Panc1 (cell line): ENCODE measurements at regions not wholly inside any gene's neighbourhood (a gene's known extent, or its start where the extent isn't known, plus 50 kb on each side); places are given as distances from the start of the nearest gene placed in this dataset.

ENCODE experiments used
- ATAC-seq: fragments of 200-7000 bp; cut with Tn5 transposase; 2 replicates; pipeline ENCODE4 v1.9.1; 2020; ENCODE audit warnings: mild to moderate bottlenecking, moderate library complexity
- BruUV-seq: library from RNA; stranded (reverse); fragments of 400-500 nt; replicated peaks from 2 replicates; lab custom pipeline; 2021; lab: Mats Ljungman, UMichigan
- CTCF ChIA-PET: fragments of 300-600 bp; sonication (Branson Sonifier 250); formaldehyde crosslinking; loops from one replicate; lab custom pipeline; 2022; ENCODE audit warnings: antibody characterized with exemption; lab: Charles Lee
- POLR2A ChIA-PET: fragments of 300-600 bp; sonication (Branson Sonifier 250); formaldehyde crosslinking; loops from one replicate; lab custom pipeline; 2022; ENCODE audit warnings: antibody characterized with exemption; lab: Charles Lee
- DNase-seq: peaks from one replicate; pipeline ENCODE4 v3.0.0-alpha.2; 2010; ENCODE audit warnings: low read depth, low spot score
- H3K27ac ChIP-seq: 2 replicates; pipeline ENCODE4 v1.5.1; 2011; ENCODE audit warnings: mild to moderate bottlenecking, low read length, inconsistent platforms
- H3K27me3 ChIP-seq: fragments of 200-500 bp; sonication (Bioruptor generic); 2 replicates; pipeline ENCODE4 v1.6.0; 2014; ENCODE audit warnings: low read length, inconsistent platforms; ENCODE audit not compliant: control insufficient read depth, insufficient read depth
- H3K36me3 ChIP-seq: fragments of 200-500 bp; sonication (Bioruptor generic); 2 replicates; pipeline ENCODE4 v1.5.1; 2014; ENCODE audit warnings: inconsistent platforms, mild to moderate bottlenecking, low read length, moderate library complexity; ENCODE audit not compliant: control insufficient read depth, insufficient read depth
- H3K4me1 ChIP-seq: 2 replicates; pipeline ENCODE4 v1.5.1; 2011; ENCODE audit warnings: inconsistent platforms, mild to moderate bottlenecking, low read length, moderate library complexity; ENCODE audit not compliant: control insufficient read depth, insufficient read depth
- H3K4me3 ChIP-seq, 2 experiments: 2 replicates each; pipeline ENCODE4 v1.5.1; 2011 to 2012; ENCODE audit warnings: low read depth in 2 of 2, low read length in 2 of 2, mild to moderate bottlenecking in 2 of 2, inconsistent platforms in 1 of 2, moderate library complexity in 1 of 2
- H3K9me3 ChIP-seq: fragments of 200-500 bp; sonication (Bioruptor generic); 2 replicates; pipeline ENCODE4 v1.5.1; 2014; ENCODE audit warnings: low read depth, mild to moderate bottlenecking, inconsistent platforms, low read length, moderate library complexity; ENCODE audit not compliant: control insufficient read depth, insufficient read depth
- POLR2AphosphoS5 ChIP-seq: IDR thresholded peaks from 2 replicates; pipeline ENCODE4 v1.6.1; 2012; ENCODE audit warnings: mild to moderate bottlenecking, low read depth, low read length, moderate library complexity
- SIN3A ChIP-seq: IDR thresholded peaks from 2 replicates; pipeline ENCODE4 v1.6.1; 2012; ENCODE audit warnings: low read depth, mild to moderate bottlenecking, low read length, moderate library complexity, borderline replicate concordance; ENCODE audit not compliant: insufficient read depth
- TCF7L2 ChIP-seq: IDR thresholded peaks from 2 replicates; pipeline ENCODE4 v1.6.1; 2011; ENCODE audit warnings: mild to moderate bottlenecking, low read depth, low read length, inconsistent platforms
- in situ Hi-C: cut with HindIII; loops from 2 replicates; pipeline ENCODE4 v1.10.0; 2016; ENCODE audit warnings: low sequenced_read_pairs, low pct_unique_long_range_greater_than_20kb
- intact Hi-C: fragments of 100-400 bp; cut with micrococcal nuclease; formaldehyde crosslinking; loops from one replicate; pipeline ENCODE4 v1.10.0; 2022; ENCODE audit not compliant: unreplicated experiment
- TF ChIP-seq, protein P1 (sequence below): fragments of 450-650 bp; IDR thresholded peaks from 2 replicates; pipeline ENCODE4 v1.5.1; 2017; ENCODE audit warnings: mild to moderate bottlenecking
- TF ChIP-seq, protein P2 (sequence below), 2 experiments: IDR thresholded peaks; 2 replicates each; pipeline ENCODE4 v1.6.1; 2011 to 2012; ENCODE audit warnings: low read depth in 2 of 2, control low read depth in 1 of 2, low read length in 1 of 2, mild to moderate bottlenecking in 1 of 2, moderate library complexity in 1 of 2; ENCODE audit not compliant: insufficient read depth in 1 of 2

DNA sequence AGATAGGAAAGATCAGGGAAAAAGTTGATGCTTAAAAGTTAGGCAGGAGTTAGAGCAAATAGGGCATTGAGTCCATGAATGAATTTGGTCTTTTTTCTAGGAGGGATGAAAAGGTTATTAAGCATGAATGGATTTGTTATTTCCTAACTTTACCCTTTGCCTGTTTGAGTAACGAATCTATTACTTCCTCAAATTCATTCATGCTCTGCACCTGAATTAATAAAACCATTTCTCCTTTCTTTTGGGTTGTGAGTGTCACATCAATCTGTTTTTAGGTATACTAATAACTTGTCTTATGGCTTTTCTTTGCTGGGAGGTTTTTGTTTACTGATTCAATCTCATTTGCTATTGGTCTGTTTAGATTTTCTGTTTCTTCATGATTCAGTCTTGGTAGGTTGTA, 1217.7 kb upstream of the CELF2 start:
- no TSS peak for BruUV-seq
- no peak overlapping the region for H3K27ac ChIP-seq

DNA sequence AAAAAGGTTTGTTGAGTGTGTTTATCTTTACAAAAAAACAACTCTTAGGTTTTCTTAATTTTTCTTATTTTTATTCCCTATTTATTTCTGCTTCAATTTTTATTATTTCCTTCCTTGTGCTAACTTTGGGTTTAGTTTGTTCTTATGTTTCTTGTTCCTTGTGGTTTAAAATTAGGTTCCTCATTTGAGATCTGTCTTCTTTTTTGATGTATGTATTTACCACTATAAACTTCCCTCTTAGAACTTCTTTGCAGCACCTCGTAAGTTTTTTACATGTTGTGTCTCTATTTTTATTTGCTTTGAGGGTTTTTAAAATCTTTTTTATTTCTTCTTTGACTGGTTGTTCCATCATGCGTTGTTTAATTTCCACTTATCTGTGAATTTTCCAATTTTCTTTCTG, 1217.1 kb upstream of the CELF2 start:
- ChIA-PET POLR2A (no interaction called here), CTCF (no interaction called here)
- no TSS peak for BruUV-seq
- H3K9me3 ChIP-seq: no peaks in the 10 kb centered on the region
- H3K27ac ChIP-seq: no peak overlapping the region
- H3K36me3 ChIP-seq: no peaks in the 10 kb centered on the region
- intact Hi-C loops: no loop called here
- no peaks in the 10 kb centered on the region for H3K4me1 ChIP-seq
- TF ChIP-seq POLR2AphosphoS5 (no peak), TCF7L2 (no peak), SIN3A (no peak)
- TF ChIP-seq, protein P1, sequence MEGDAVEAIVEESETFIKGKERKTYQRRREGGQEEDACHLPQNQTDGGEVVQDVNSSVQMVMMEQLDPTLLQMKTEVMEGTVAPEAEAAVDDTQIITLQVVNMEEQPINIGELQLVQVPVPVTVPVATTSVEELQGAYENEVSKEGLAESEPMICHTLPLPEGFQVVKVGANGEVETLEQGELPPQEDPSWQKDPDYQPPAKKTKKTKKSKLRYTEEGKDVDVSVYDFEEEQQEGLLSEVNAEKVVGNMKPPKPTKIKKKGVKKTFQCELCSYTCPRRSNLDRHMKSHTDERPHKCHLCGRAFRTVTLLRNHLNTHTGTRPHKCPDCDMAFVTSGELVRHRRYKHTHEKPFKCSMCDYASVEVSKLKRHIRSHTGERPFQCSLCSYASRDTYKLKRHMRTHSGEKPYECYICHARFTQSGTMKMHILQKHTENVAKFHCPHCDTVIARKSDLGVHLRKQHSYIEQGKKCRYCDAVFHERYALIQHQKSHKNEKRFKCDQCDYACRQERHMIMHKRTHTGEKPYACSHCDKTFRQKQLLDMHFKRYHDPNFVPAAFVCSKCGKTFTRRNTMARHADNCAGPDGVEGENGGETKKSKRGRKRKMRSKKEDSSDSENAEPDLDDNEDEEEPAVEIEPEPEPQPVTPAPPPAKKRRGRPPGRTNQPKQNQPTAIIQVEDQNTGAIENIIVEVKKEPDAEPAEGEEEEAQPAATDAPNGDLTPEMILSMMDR: no peak
- TF ChIP-seq, protein P2, sequence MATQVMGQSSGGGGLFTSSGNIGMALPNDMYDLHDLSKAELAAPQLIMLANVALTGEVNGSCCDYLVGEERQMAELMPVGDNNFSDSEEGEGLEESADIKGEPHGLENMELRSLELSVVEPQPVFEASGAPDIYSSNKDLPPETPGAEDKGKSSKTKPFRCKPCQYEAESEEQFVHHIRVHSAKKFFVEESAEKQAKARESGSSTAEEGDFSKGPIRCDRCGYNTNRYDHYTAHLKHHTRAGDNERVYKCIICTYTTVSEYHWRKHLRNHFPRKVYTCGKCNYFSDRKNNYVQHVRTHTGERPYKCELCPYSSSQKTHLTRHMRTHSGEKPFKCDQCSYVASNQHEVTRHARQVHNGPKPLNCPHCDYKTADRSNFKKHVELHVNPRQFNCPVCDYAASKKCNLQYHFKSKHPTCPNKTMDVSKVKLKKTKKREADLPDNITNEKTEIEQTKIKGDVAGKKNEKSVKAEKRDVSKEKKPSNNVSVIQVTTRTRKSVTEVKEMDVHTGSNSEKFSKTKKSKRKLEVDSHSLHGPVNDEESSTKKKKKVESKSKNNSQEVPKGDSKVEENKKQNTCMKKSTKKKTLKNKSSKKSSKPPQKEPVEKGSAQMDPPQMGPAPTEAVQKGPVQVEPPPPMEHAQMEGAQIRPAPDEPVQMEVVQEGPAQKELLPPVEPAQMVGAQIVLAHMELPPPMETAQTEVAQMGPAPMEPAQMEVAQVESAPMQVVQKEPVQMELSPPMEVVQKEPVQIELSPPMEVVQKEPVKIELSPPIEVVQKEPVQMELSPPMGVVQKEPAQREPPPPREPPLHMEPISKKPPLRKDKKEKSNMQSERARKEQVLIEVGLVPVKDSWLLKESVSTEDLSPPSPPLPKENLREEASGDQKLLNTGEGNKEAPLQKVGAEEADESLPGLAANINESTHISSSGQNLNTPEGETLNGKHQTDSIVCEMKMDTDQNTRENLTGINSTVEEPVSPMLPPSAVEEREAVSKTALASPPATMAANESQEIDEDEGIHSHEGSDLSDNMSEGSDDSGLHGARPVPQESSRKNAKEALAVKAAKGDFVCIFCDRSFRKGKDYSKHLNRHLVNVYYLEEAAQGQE (IDR thresholded peaks at IDR 0.05; ENCODE audit: insufficient read depth in 1 of 2, low read depth in 2 of 2, low read length in 1 of 2): no peak
- H3K27me3 ChIP-seq: no peaks in the 10 kb centered on the region
- ATAC-seq (no peak), DNase-seq (no peak)
- in situ Hi-C loops: no loop called here
- no peak overlapping the region for H3K4me3 ChIP-seq

More for the DNA sequence above, 1217.7 kb upstream of the CELF2 start:
- intact Hi-C loops (no loop called here), in situ Hi-C loops (no loop called here)
- no peak overlapping the region for H3K4me3 ChIP-seq
- TF ChIP-seq, protein P2 (IDR thresholded peaks at IDR 0.05; ENCODE audit: insufficient read depth in 1 of 2, low read depth in 2 of 2, low read length in 1 of 2): no peak
- TF ChIP-seq POLR2AphosphoS5: no peak
- TF ChIP-seq SIN3A: no peak
- TF ChIP-seq, protein P1: no peak
- ChIA-PET CTCF (no interaction called here), POLR2A (no interaction called here)
- H3K27me3 ChIP-seq: no peaks in the 10 kb centered on the region
- DNase-seq (no peak), ATAC-seq (no peak)
- no peaks in the 10 kb centered on the region for H3K4me1 ChIP-seq
- no peaks in the 10 kb centered on the region for H3K36me3 ChIP-seq
- no peaks in the 10 kb centered on the region for H3K9me3 ChIP-seq
